Esophagus squamous epithelium (tissue), 4 donors: ENCODE measurements at regions not wholly inside any gene's neighbourhood (a gene's known extent, or its start where the extent isn't known, plus 50 kb on each side); places are given as distances from the start of the nearest gene placed in this dataset.

Experiments used
- POLR2A ChIP-seq, 4 donors: fragments of 450-650 bp; IDR thresholded peaks; one replicate each; pipeline ENCODE4 v1.6.1; 2017; ENCODE audit warnings: antibody characterized with exemption in 4 of 4, mild to moderate bottlenecking in 4 of 4, moderate library complexity in 3 of 4
- TF ChIP-seq, protein P1 (sequence below), 6 experiments: fragments of 450-650 bp in 4 of 6; fragments of 200-600 bp in 2 of 6; sonication (generic) in 2 of 6; IDR thresholded peaks; one replicate each; pipeline ENCODE4 v1.5.1; 2016 to 2019; ENCODE audit warnings: antibody characterized with exemption in 6 of 6, mild to moderate bottlenecking in 4 of 6, moderate library complexity in 4 of 6

DNA sequence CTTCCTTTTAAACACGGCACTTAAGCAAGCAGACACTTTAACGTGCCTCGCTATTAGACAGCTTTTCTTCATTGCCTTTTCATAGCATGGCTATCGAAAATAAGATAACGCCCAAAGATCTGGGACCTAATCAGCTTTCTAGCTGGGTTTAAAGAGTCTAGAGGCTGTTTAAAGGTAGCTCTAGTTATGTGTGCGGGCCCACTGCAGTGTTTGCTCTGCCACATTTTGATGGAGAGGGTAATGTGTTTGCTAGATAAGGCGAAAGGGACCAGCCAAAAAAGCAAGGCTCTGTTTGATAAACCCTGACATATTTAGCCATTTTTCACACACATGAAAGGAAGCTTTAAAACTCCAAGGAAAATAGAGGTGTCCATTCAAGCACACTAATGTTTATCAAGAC, 91.6 kb downstream of the NR2F2 start:
- TF ChIP-seq, protein P1, sequence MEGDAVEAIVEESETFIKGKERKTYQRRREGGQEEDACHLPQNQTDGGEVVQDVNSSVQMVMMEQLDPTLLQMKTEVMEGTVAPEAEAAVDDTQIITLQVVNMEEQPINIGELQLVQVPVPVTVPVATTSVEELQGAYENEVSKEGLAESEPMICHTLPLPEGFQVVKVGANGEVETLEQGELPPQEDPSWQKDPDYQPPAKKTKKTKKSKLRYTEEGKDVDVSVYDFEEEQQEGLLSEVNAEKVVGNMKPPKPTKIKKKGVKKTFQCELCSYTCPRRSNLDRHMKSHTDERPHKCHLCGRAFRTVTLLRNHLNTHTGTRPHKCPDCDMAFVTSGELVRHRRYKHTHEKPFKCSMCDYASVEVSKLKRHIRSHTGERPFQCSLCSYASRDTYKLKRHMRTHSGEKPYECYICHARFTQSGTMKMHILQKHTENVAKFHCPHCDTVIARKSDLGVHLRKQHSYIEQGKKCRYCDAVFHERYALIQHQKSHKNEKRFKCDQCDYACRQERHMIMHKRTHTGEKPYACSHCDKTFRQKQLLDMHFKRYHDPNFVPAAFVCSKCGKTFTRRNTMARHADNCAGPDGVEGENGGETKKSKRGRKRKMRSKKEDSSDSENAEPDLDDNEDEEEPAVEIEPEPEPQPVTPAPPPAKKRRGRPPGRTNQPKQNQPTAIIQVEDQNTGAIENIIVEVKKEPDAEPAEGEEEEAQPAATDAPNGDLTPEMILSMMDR (IDR thresholded peaks at IDR 0.05) = no peak
- TF ChIP-seq POLR2A (IDR thresholded peaks at IDR 0.05) = no peak
